ENCODE measurements at regions not wholly inside any gene's neighbourhood (a gene's known extent, or its start where the extent isn't known, plus 50 kb on each side); places are given as distances from the start of the nearest gene placed in this dataset.

GRCh38 chr5:167726642-167727041, 564.8 kb upstream of the WWC1 start:
- no peak for TF ChIP-seq CTCF (IDR thresholded peaks at IDR 0.05 in 4 of 5, conservative IDR thresholded peaks at IDR 0.05 in 1 of 5)
- no peak for TF ChIP-seq POLR2A (IDR thresholded peaks at IDR 0.05)

Data from gastrocnemius medialis (tissue), 4 donors.